A549 (cell line): ENCODE measurements at regions not wholly inside any gene's neighbourhood (a gene's known extent, or its start where the extent isn't known, plus 50 kb on each side); places are given as distances from the start of the nearest gene placed in this dataset.

Experiments
- CTCF ChIP-seq: fragments of >200 bp; sonication (Bioruptor Twin); formaldehyde crosslinking; IDR thresholded peaks from 3 replicates; pipeline ENCODE4 v1.5.1; 2016
- EHMT2 ChIP-seq: fragments of 200-600 bp; sonication (generic); IDR thresholded peaks from 2 replicates; pipeline ENCODE4 v1.6.1; 2016; ENCODE audit warnings: antibody characterized with exemption, low read depth, mild to moderate bottlenecking, moderate library complexity
- FOSL2 ChIP-seq, 2 experiments: fragments of 450-650 bp in 1 of 2; fragments of >200 bp in 1 of 2; sonication (Bioruptor Twin) in 1 of 2; formaldehyde crosslinking; IDR thresholded peaks; 2 replicates each; pipeline versions ENCODE4 v1.5.0 to v1.6.1; 2016 to 2020; ENCODE audit warnings: mild to moderate bottlenecking in 1 of 2, moderate library complexity in 1 of 2
- HDAC2 ChIP-seq: fragments of 200-600 bp; sonication (generic); IDR thresholded peaks from 2 replicates; pipeline ENCODE4 v1.6.1; 2016
- RARB ChIP-seq: fragments of 250-450 bp; sonication (Bioruptor Pico); IDR thresholded peaks from 2 replicates; pipeline ENCODE4 v1.8.0; 2021; ENCODE audit warnings: mild to moderate bottlenecking, moderate library complexity

- TF ChIP-seq RARB (CRISPR knock-in tag): no peak
- no peak for TF ChIP-seq CTCF
- TF ChIP-seq EHMT2: no peak
- TF ChIP-seq FOSL2 (IDR thresholded peaks at IDR 0.05): no peak
- no peak for TF ChIP-seq FOSL2 (CRISPR knock-in tag; IDR thresholded peaks at IDR 0.05)
- no peak for TF ChIP-seq HDAC2
Measured at GRCh38 chrX:115960440-115961084, 210.0 kb upstream of the AGTR2 start.
